22Rv1 (cell line): ENCODE measurements at regions not wholly inside any gene's neighbourhood (a gene's known extent, or its start where the extent isn't known, plus 50 kb on each side); places are given as distances from the start of the nearest gene placed in this dataset.

ENCODE experiments used
- ZFX ChIP-seq: fragments of 450-650 bp; IDR thresholded peaks from 2 replicates; pipeline ENCODE4 v1.6.1; 2017; ENCODE audit warnings: antibody characterized with exemption, borderline replicate concordance
- TF ChIP-seq, protein P1 (sequence below): fragments of 450-650 bp; IDR thresholded peaks from 2 replicates; pipeline ENCODE4 v1.5.1; 2017; ENCODE audit warnings: mild to moderate bottlenecking

DNA sequence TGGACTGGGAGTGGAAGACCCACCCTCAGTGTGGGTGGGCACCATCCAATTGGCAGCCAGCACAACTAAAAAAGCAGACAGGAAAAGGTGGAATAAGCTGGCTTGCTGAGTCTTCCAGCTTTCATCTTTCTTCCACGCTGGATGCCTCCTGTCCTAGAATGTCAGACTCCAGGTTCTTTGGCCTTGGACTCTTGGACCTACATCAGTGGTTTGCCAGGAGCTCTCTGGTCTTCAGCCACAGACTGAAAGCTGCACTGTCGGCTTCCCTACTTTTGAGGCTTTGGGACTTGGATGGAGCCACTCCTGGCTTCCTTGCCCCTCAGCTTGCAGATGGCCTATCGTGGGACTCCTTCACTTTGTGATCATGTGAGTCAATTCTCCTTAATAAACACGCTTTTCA lies 59.8 kb downstream of the SOX4 start:
- TF ChIP-seq, protein P1, sequence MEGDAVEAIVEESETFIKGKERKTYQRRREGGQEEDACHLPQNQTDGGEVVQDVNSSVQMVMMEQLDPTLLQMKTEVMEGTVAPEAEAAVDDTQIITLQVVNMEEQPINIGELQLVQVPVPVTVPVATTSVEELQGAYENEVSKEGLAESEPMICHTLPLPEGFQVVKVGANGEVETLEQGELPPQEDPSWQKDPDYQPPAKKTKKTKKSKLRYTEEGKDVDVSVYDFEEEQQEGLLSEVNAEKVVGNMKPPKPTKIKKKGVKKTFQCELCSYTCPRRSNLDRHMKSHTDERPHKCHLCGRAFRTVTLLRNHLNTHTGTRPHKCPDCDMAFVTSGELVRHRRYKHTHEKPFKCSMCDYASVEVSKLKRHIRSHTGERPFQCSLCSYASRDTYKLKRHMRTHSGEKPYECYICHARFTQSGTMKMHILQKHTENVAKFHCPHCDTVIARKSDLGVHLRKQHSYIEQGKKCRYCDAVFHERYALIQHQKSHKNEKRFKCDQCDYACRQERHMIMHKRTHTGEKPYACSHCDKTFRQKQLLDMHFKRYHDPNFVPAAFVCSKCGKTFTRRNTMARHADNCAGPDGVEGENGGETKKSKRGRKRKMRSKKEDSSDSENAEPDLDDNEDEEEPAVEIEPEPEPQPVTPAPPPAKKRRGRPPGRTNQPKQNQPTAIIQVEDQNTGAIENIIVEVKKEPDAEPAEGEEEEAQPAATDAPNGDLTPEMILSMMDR: no peak
- no peak for TF ChIP-seq ZFX
